Fibroblast of peridontal ligament (primary cell): ENCODE measurements at regions not wholly inside any gene's neighbourhood (a gene's known extent, or its start where the extent isn't known, plus 50 kb on each side); places are given as distances from the start of the nearest gene placed in this dataset.

Experiments
- DNase-seq: peaks from one replicate; pipeline ENCODE4 v3.0.0-alpha.2; 2010; ENCODE audit errors: extremely low read depth

- DNase-seq: no peak
These were observed 513.0 kb upstream of the CDH11 start for GRCh38 chr16:65634833-65635232.

DNA sequence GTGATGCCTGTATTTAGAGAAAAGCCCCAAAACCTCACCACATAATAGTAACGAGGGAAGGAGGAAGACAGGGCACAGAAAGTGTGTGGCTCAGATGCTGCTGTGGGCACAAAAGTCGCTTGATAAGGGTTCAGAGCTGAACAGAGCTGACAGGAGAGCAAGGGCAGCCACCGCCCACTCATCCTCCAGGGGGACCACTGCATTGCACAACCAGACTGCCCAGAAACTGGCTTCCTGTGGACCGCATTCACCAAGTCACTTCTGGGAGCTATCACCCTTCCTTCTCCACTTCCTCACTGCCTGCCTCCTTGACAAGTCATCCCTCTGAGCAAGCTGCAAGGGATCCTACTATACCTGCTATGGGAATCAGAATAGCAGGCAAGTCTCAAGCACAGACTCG is 512.4 kb upstream of the CDH11 start:
- DNase-seq: no peak

DNA sequence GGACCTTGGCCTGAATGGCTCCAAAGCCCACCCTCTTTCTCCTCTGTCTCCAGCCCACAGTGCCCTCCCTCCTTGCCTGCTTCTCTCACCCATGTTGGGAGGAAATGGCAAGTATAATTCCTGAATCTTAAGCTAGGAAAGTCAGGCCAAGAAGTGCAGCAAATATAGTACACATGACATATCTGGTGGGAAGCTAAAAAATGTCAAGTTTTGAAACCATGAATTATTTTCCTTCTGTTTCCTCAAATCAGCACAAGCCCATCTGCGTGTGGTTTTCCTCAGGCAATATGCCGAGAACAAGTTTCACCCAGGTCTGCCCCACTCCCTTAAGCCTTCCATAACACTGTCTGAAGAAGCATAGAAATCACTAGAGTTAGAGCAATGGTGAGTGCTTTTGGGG is 502.8 kb upstream of the CDH11 start:
- peak; percentile 86 for DNase-seq

- DNase-seq: no peak
These were observed 502.4 kb upstream of the CDH11 start for GRCh38 chr16:65624229-65624628.

GRCh38 chr16:65622871-65623270 is 501.0 kb upstream of the CDH11 start:
- no peak for DNase-seq

- no peak for DNase-seq
These were observed 500.3 kb upstream of the CDH11 start for GRCh38 chr16:65622151-65622550.

DNA sequence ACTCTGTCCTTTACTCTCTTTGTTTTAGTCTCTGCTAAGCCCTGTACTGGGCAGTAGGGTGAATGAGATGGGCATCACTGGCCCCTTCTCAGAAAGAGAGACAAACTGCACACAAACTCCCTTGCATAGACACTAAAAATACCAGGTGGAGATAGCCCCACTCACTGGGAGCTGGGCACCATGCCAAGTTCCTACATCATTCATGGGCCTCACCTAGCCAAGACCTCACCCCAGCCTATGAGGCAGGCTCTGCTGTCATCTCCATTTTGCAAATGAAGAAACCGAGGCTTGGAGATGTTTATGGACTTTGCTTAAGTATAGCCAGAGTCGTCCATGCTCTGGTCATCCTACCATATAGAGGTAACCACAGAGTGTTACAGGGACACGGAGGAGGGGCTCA is 499.8 kb upstream of the CDH11 start:
- DNase-seq: no peak

DNA sequence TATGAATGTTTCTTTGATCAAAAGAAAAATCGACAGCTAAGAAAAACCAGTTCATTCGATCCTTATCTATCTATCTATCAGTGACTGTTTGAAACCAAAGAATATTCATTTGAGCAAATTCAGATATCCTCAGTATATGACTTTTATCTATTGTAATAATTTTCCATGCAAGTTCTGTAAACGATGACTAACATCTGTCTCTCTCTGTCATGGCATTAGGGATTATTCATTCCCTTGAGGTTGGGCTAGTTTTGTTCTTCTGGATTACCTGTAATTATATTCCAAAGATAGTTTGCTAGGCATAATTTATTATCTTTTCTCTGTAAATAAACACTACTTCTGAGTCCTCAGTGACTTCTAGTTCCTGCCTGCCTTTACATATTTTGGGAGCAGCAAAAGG is 497.7 kb upstream of the CDH11 start:
- no peak for DNase-seq

DNA sequence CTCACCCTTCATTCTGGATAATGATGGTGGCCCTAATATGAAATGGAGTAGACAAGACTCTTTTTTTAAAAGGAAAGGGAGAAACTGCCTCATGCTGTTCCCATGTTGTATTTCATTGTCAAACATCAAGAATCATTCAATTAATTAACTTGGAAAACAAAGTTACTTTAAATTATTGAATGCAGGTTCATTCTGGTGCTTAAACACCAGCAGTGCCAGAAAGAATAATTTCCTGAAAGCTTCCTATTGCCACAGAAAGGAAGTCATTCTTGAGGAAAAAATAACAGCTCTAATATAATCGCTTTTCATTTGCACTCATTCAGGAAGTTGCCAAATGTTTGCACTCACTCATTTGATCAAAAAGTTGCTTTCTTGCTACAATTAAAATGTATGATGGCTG is 497.1 kb upstream of the CDH11 start:
- DNase-seq: no peak

- DNase-seq: no peak
These were observed 496.5 kb upstream of the CDH11 start for GRCh38 chr16:65618333-65618732.

GRCh38 chr16:65617421-65617820 is 495.6 kb upstream of the CDH11 start:
- no peak for DNase-seq

- DNase-seq: no peak
These were observed 486.6 kb upstream of the CDH11 start for GRCh38 chr16:65608455-65608854.

DNA sequence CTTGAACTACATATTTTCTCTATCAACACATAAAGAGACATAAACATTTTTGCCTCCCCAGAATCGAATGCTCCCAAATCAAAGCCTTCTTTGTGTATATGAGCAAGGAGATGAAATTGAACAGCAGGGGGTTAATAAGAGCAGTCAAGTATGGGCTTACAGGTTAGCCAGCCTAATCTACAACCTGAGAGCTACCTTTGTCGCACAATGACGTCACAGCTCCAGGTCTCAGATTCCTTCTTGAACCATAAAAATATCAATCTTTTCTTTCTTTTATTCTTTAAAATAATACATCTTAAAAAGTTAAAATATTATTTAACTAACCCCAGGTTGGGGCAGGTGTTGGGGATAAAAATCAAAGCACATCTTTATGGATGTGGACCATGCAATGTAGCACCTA is 482.9 kb upstream of the CDH11 start:
- no peak for DNase-seq

- DNase-seq: peak; percentile 39
These were observed 479.9 kb upstream of the CDH11 start for GRCh38 chr16:65601781-65602180.

GRCh38 chr16:65600629-65601028 is 478.8 kb upstream of the CDH11 start:
- peak; percentile 20 for DNase-seq

DNA sequence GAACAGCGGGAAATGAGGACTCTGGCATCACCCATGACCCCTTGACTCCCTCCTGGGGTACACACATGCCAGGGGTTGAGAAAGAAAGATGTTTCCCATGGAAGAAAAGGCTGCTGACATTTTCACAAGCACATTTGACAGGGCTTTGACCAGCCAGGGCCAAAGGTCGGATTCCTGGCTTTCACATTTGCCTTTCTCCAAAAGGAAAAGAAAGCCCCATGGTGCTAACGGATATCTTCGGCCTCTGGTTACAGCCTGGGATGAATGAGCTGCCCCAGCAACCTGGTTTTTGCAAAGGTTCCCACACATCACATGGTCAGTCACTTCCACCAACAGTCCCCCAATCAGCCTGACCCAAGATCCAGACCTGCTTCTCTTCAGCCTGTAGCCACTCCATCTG is 478.2 kb upstream of the CDH11 start:
- no peak for DNase-seq

DNA sequence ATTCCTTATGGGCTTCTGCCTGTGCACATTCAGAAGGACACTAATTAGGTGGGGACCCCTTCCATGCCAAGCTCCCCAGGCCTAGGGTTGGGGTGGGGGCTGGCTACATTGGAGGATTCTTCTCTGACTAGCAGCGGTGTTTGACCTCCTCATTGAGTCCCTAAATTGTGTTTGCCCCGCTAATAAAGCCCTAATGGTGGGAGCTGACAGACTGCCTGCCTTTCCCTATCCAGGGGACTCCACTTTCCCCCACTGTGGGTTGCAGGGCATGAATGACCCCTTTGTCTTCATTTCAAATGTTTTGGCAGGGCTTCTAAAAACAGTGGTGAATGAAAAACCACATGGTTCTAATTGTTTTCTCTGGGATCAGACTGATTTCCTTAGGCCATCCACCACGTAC is 476.8 kb upstream of the CDH11 start:
- DNase-seq: peak; percentile 1

GRCh38 chr16:65583498-65583897 is 461.6 kb upstream of the CDH11 start:
- no peak for DNase-seq

DNA sequence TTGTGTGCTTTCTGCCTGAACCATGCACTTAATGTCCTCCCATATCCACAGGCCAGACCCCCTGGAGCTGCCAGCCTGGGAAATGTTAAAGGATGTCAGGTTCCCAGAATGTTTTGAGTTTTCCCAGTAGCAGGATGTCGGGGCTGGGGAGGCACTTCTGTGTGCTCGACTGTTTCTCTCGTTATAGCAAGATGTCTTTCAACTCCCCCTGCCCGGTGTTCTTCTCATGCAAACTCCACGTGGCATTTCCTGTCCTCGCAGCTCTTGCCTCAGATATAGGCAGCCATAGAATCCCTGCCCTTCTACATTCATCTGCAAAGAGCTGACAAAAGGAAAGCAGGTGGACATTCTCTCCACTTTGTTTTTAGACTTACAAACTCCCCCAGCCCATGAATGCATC is 457.2 kb upstream of the CDH11 start:
- no peak for DNase-seq

- DNase-seq: no peak
These were observed 454.8 kb upstream of the CDH11 start for GRCh38 chr16:65576631-65577030.

DNA sequence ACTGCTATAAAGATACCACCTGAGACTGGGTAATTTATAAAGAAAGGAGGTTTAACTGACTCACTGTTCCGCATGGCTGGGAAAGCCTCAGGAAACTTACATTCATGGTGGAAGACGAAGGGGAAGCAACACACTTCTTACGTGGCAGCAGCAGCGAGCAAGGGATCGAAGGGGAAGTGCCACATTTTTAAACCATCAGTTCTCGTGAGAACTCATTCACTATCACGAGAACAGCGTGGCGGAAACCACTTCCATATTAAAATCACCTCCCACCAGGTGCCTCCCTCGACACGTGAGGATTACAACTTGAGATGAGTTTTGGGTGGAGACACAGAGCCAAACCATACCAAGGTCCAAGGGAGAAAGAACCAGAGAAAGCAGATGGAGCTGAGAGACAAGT is 454.3 kb upstream of the CDH11 start:
- no peak for DNase-seq

GRCh38 chr16:65574326-65574966 is 452.6 kb upstream of the CDH11 start:
- DNase-seq: no peak

DNA sequence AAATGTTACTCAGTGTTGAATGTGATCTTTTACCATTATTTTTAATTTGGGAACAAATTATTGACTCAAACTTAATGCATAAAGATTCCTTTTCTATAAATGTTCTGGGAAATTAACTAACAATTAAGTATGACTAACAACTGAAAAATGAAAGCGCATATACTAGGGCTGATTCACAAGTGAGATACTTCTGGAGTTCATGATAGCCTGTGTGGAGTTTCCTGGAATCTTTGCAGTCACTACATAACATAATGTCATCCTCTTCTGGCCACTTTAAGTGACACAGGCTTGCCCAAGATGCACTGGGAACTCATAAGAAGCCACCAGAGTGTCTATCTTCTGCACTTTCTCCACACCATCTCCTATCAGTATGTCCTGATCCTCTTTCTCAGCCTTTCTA is 450.3 kb upstream of the CDH11 start:
- peak; percentile 84 for DNase-seq

- DNase-seq: peak; percentile 97
These were observed 448.4 kb upstream of the CDH11 start for GRCh38 chr16:65570261-65570660.
